HG03469 (cell line): ENCODE measurements at regions not wholly inside any gene's neighbourhood (a gene's known extent, or its start where the extent isn't known, plus 50 kb on each side); places are given as distances from the start of the nearest gene placed in this dataset.

ENCODE experiments used
- ATAC-seq: cut with Tn5 transposase; IDR thresholded peaks from one replicate; pipeline ENCODE4 v1.9.1; 2021; ENCODE audit warnings: mild to moderate bottlenecking, moderate library complexity, moderate number of reproducible peaks; ENCODE audit not compliant: unreplicated experiment

- ATAC-seq, result no peak
These were observed 505.1 kb downstream of the FOXO1 start for GRCh38 chr13:40161351-40161810.

- ATAC-seq, result no peak
These were observed 504.5 kb downstream of the FOXO1 start for GRCh38 chr13:40161931-40162330.

GRCh38 chr13:40163066-40164000, 503.1 kb downstream of the FOXO1 start:
- ATAC-seq, result no peak

DNA sequence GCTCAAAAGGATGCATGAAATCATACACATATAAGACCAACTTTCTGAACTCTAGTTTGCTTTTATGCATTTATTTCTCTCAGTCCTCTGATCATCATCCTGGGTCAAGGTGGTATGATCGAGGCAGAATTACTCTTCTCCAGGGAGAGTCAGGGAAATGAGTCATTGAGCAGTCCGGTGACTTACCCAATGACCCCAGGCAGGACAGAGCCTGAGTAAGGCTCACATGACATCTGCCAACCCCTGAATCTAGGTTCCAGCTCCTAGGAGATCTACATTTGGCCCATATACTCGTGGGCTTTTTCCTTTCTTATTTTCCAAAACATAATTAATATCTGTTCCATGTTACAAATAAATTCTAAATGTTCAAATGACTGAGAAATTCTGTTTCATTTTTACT, 502.3 kb downstream of the FOXO1 start:
- no peak for ATAC-seq

DNA sequence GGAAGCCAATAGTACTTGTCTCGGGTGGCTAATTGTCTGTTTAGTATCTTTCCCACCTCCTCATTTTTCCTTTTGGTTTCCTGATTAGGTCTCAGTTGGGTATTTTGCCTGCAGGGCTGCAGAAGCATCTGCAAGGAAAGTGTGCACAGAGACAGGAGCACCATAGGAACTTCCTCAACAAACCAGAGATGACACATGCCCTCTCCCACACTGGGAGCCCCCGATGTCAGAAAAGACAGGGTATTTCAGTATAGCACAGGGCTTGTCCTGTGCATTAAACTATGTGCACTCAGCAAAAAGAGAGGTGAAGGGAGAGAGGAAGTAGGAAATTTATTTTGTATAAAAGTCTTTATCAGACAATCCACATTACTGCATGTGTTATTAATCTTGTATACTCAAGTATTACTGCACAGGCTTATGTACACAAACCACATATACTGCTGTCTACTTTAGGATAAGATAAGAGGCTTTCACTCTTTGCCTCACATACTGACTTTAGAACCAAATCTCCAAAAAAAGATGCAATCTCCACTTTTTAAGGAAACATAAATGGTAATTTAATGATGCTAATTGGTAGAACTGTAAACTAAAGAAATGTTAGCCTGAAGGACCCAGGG, 501.0 kb downstream of the FOXO1 start:
- ATAC-seq, result no peak

GRCh38 chr13:40167327-40167726, 499.1 kb downstream of the FOXO1 start:
- no peak for ATAC-seq

DNA sequence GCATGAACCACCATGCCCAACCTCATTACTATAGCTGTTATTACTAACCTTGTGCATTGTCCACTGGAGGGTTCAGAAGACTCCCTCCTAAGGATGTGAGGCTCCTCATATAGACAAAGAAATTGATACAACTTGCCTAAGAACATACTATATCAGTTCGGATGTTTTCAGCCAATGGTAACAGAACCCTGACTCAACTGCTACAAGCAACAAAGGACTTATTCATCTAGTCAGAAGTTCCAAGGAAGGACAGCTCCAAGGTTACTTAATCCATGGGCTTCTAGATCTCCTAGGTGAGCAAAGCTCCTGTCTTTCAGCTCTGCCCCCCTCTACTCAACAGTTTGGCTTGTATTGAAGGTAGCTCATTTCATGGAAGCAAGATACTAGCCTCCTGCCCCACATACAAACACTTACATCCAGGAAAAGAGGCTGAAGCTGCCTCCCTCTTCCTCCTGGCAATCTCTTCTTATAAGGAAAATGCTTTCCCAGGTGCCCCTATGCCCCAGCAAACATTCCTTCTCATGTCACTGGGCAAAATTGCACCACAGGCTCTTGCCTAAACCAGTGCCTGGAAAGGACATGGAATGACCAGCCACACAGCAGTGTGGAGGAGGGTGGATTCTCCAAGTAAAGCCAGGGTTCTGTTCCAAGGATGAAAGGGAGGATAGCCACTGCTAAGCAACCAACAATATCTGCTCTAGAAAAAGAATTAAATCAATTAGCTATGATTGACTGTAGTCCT, 497.8 kb downstream of the FOXO1 start:
- no peak for ATAC-seq

DNA sequence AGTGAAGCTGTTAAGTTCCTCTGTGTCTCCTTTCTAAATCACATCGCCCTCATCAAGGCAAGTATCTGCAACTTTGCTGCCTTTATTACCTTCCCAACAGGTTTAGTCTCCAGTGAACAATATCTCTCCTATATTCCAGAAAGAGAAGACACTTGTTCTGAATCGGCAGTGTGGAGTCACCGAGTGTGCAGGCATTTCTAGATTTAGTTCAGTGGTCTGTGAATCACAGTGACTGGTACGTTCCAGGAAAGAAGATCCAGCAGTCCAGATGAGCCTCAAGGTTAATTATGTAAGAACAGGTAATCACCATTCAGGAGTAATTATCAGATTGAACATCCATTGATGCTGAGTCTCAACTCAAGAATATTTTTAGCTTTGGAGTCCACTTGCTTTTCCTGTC, 497.0 kb downstream of the FOXO1 start:
- no peak for ATAC-seq

- ATAC-seq, result no peak
These were observed 496.4 kb downstream of the FOXO1 start for GRCh38 chr13:40170091-40170490.

GRCh38 chr13:40170982-40171381, 495.5 kb downstream of the FOXO1 start:
- no peak for ATAC-seq

DNA sequence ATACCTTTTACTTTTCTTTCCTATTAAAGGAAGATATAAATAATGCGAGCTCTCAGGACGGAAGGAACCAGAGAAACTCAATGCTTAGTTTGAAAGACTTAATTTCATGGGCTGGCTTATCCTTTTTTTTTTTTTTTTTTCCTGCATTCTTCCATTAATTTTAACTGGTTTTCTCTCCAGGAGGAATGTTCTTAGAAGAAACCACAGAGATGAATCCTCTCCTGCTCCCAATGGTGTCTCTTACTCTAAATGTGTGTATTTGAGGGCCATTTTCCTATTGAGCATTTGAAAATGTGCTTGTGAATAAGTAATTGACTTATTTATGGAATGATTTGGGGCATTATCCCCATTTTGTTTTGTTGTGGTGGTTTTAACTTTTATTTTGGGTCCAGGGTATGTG, 494.9 kb downstream of the FOXO1 start:
- ATAC-seq, result no peak

DNA sequence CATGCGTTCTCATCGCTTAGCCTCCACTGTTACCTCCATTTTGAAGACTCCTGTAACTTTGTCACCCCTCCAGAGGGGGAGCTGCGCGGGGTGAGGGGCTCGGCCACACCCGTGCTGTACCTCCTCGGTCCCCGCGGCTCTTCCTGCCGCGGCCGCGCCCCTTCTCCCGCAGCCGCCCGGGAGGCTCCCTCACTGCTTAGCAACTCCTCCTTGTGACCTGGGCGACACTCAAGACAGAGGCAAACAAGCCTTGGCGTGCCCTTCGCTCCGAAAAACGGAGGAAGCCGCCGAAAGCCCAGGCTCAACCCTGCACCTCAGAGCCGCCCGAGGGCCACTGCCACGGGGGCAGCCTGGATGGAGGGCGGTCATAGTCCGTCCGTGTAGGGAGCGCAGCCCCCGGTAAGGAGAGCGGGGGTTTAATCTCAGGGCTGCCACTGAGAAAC, 494.3 kb downstream of the FOXO1 start:
- no peak for ATAC-seq

GRCh38 chr13:40172878-40173277, 493.6 kb downstream of the FOXO1 start:
- no peak for ATAC-seq

DNA sequence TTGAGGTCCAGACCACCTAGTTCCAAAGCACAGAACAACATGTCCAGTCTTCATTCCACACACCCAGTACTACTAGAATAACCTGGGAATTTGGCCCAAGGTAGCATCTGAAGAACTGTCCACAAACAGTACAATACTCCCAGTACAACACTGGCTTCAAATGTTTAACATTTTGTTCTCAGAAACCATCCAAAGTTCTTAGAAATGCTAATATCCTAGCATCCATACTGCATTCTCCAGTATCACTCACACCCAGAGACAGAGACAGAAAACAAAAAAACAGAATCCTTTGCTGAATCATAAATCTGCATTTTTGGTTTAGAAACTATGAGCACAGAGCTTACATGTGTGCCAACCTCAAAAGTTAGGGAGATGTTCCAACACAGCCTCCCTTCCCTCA, 490.8 kb downstream of the FOXO1 start:
- no peak for ATAC-seq

DNA sequence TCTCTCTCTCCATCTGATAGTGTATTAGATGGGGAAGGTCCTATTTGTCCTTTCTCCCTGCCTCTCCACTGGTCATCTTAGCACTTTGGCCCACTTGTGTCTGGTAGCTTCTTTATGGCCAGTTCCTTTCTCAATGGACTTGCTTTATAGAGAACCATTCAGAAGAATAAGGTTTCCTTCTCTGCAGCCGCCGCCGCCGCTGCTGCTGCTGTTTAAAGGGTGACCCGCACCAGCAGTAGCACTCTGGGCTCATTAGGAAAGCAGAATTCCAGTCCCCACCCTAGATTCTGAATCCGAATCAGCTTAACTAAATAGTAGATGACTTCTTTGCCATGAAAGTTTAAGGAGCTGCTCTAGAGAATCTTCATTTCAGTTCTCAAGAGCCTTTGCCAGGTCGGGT, 490.2 kb downstream of the FOXO1 start:
- ATAC-seq, result no peak

DNA sequence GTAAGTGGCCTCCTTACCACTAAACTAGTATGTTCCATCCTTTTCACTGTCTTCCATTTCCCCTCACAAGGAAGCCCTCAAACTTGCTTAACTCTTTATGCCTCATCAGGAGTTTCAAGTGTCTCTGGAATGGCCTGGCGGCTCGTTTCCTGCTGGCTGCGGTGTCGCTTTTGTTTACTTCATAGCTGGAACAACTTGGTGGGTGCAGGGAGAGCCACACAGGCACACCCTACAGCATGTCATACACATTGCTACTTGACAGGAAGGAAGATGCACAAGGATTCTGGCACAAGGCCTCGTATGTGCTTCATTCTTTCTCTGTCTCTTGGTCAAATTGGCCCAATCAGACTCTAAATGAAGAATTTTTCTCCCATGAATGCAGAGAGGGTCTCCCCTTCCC, 488.3 kb downstream of the FOXO1 start:
- no peak for ATAC-seq

- ATAC-seq, result no peak
These were observed 486.8 kb downstream of the FOXO1 start for GRCh38 chr13:40179445-40180281.

DNA sequence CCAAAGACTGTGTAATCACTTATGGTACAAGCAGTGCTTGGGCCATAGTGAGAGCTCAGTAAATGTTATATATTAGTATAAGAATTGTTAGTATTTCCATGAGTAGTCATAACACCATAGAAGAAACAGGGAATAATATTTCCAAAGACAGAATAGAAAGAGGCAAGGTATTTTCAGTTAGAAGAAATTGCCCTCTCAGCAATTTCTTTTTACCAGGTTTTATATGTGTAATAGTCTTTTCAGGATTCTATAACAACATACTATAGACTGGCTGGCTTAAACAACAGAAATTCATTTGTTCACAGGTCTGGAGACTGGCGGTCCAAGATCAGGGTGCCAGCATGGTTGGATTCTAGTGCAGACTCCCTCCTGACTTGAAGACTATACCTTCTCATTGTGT, 485.7 kb downstream of the FOXO1 start:
- no peak for ATAC-seq

GRCh38 chr13:40181203-40181845, 485.1 kb downstream of the FOXO1 start:
- no peak for ATAC-seq

GRCh38 chr13:40182591-40182990, 483.9 kb downstream of the FOXO1 start:
- no peak for ATAC-seq
